ENCODE measurements at regions not wholly inside any gene's neighbourhood (a gene's known extent, or its start where the extent isn't known, plus 50 kb on each side); places are given as distances from the start of the nearest gene placed in this dataset.
"Not testable (repeated sequence)": the region's sequence is repeated elsewhere in the genome, so short reads cannot be mapped to it uniquely, and the experiment has no call there.

GRCh38 chr5:89307141-89307540 is 424.2 kb upstream of the MEF2C start:
- TF ChIP-seq, protein P1, sequence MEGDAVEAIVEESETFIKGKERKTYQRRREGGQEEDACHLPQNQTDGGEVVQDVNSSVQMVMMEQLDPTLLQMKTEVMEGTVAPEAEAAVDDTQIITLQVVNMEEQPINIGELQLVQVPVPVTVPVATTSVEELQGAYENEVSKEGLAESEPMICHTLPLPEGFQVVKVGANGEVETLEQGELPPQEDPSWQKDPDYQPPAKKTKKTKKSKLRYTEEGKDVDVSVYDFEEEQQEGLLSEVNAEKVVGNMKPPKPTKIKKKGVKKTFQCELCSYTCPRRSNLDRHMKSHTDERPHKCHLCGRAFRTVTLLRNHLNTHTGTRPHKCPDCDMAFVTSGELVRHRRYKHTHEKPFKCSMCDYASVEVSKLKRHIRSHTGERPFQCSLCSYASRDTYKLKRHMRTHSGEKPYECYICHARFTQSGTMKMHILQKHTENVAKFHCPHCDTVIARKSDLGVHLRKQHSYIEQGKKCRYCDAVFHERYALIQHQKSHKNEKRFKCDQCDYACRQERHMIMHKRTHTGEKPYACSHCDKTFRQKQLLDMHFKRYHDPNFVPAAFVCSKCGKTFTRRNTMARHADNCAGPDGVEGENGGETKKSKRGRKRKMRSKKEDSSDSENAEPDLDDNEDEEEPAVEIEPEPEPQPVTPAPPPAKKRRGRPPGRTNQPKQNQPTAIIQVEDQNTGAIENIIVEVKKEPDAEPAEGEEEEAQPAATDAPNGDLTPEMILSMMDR (IDR thresholded peaks at IDR 0.05; ENCODE audit: insufficient read depth, low read length, poor library complexity, severe bottlenecking): not testable (repeated sequence)
- TF ChIP-seq EZH2phosphoT487 (conservative IDR thresholded peaks at IDR 0.05; ENCODE audit: low read length): not testable (repeated sequence)

All from SU-DHL-6 (cell line).